ENCODE measurements at regions not wholly inside any gene's neighbourhood (a gene's known extent, or its start where the extent isn't known, plus 50 kb on each side); places are given as distances from the start of the nearest gene placed in this dataset.

DNA sequence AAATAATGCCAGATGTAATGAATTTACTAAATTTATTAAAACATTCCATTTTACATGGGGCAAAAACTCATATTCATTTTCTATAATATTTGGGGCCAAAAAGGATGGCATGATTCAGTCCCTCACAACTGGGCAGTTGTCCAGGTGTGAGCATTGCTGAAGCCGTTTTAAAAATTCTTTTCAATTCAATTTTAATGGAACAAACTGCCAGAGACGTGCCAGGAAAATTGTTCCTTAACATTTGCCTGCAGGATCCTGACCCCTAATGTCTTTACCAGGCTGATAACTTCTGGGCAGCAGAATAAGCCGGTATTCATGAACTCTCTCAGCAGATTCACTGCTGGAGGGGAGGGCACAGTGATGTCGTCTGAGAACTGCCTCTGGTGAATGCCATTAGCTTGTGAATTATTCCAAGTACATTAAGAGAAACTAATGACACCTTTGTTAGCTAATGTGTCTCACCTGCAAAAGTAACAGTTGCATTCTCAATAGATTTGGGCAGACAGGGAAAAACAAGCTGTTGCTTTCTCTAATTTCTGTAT is 1445.1 kb upstream of the TENM3 start:
- TF ChIP-seq, protein P1, sequence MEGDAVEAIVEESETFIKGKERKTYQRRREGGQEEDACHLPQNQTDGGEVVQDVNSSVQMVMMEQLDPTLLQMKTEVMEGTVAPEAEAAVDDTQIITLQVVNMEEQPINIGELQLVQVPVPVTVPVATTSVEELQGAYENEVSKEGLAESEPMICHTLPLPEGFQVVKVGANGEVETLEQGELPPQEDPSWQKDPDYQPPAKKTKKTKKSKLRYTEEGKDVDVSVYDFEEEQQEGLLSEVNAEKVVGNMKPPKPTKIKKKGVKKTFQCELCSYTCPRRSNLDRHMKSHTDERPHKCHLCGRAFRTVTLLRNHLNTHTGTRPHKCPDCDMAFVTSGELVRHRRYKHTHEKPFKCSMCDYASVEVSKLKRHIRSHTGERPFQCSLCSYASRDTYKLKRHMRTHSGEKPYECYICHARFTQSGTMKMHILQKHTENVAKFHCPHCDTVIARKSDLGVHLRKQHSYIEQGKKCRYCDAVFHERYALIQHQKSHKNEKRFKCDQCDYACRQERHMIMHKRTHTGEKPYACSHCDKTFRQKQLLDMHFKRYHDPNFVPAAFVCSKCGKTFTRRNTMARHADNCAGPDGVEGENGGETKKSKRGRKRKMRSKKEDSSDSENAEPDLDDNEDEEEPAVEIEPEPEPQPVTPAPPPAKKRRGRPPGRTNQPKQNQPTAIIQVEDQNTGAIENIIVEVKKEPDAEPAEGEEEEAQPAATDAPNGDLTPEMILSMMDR (conservative IDR thresholded peaks at IDR 0.05; ENCODE audit: low read length), result no peak
- no peak for DNase-seq (ENCODE audit: low read depth)
- no peak overlapping the region for H3K4me3 ChIP-seq (ENCODE audit: low read length)

DNA sequence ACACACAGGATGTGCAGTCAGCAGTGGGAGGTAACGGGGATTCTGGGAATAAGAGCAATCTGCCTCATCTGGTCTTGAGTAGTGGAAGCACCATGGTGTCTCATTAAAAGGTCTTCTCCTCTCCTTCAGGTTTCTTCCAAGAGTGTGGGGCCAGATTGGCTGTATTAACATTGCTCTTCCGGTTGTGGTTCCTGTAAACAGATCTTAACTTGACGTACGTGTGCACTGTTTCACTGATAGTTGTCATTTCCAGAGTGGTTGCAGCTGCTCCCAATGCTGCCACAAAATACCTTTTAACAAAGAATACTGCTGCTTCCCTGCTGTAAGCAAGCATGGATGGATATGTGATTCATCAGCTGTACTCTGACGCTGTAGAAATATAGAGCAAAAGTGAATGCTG is 1443.4 kb upstream of the TENM3 start:
- no peak for DNase-seq (ENCODE audit: low read depth)
- H3K4me3 ChIP-seq (ENCODE audit: low read length), result no peak overlapping the region
- TF ChIP-seq, protein P1 (conservative IDR thresholded peaks at IDR 0.05; ENCODE audit: low read length), result no peak

DNA sequence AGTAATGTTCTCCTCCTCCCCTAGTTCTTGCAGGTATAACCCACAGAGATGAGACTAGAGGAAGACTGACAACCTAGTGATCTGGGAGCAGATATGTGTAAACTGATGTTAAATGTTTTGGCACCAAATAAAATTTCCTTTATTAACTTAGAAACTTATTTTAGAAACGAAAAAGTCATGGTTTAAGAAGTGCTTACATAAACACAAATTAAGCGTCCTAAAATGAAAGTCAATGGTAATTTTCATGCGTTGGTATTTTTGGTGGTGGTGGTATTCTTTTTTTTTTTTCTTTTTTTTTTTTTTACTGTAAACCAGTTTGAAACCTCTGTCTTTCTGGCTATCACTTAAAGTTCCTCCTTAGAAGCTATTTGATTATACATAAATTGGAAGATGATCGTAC is 1438.1 kb upstream of the TENM3 start:
- DNase-seq (ENCODE audit: low read depth), result no peak
- H3K4me3 ChIP-seq (ENCODE audit: low read length), result no peak overlapping the region
- TF ChIP-seq, protein P1 (conservative IDR thresholded peaks at IDR 0.05; ENCODE audit: low read length), result no peak

DNA sequence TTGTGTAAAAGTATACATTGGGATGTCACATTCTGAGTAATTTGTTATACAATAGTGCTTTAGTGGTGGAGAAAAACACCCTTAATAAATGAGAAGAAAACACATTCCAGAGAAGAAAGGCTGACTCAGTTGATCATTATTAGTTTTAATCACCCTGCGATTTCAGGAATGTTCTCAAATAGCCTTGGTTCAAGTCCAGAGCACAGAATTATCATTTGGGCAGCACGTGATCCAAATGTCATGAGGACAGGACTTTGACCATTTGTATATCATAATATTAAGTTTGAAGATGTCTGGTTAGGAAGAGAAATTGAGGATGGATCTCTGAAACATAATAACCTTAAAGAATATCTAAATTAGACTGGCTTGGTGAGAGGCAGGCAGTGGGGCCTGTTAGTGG is 1434.3 kb upstream of the TENM3 start:
- no peak overlapping the region for H3K4me3 ChIP-seq (ENCODE audit: low read length)
- TF ChIP-seq, protein P1 (conservative IDR thresholded peaks at IDR 0.05; ENCODE audit: low read length), result no peak
- DNase-seq (ENCODE audit: low read depth), result no peak

DNA sequence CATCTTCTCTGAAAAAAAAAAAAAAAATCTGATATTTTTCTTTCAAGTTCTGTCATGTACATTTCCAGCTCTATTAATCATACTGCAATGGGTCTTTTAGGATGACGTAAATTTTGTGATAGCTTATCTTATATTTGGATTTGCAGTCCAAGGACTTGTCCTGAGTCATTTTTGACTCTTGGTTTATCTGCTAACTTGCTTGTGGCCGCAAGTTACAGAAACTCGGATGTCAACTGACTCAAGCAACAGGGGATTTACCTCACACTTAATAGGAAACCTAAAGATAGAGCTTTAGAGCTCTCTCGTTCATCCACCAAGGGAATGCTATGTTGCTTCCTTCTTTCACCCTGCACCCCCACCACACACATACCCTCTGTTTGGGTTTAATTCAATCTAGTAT is 1433.8 kb upstream of the TENM3 start:
- TF ChIP-seq, protein P1 (conservative IDR thresholded peaks at IDR 0.05; ENCODE audit: low read length), result no peak
- H3K4me3 ChIP-seq (ENCODE audit: low read length), result no peak overlapping the region
- DNase-seq (ENCODE audit: low read depth), result no peak

DNA sequence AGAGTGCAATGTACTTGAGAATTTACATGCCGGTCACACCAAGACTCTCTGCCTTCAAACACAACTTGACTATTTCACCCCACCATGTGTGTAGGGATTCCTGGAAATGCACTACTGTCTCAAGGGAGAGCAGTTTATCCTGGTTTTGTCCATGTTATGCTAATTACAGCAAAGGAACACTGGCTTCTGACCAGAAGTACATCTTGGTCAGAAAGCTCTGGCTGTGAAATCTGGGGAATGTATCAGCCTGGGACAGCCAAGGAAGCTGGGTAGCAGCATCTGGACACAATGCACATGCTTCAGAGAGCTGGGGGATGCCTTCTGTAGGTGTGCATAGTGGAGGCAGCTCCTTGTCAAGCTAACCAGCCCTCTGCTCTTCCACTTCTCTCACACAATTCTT is 1432.6 kb upstream of the TENM3 start:
- TF ChIP-seq, protein P1 (conservative IDR thresholded peaks at IDR 0.05; ENCODE audit: low read length), result no peak
- H3K4me3 ChIP-seq (ENCODE audit: low read length), result no peak overlapping the region
- no peak for DNase-seq (ENCODE audit: low read depth)

DNA sequence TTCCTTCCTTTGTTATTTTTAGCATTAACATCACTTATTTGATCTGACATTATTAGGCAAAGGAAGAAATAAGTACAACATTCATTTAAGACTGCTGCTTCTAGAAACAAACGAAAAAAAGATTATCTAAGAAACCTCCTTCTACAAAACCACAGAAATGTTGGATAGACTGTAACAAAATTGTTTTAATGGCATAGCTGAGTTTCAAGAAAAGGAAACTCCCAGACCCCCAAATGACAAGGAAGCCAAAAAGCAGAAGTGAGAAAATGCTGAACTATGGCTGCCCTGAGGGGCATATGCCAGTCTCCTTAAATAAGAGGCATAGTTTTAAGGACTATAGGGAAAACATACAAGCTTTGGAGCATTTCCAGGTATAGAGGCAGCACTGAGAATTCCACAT is 1431.6 kb upstream of the TENM3 start:
- H3K4me3 ChIP-seq (ENCODE audit: low read length), result no peak overlapping the region
- TF ChIP-seq, protein P1 (conservative IDR thresholded peaks at IDR 0.05; ENCODE audit: low read length), result no peak
- DNase-seq (ENCODE audit: low read depth), result no peak
